SK-N-SH (cell line): ENCODE measurements at regions not wholly inside any gene's neighbourhood (a gene's known extent, or its start where the extent isn't known, plus 50 kb on each side); places are given as distances from the start of the nearest gene placed in this dataset.

Experiments used
- CTCF ChIA-PET: fragments of 300-600, 350-600 bp; formaldehyde crosslinking; extraction: SDS; loops from one replicate; lab custom pipeline; 2021; lab: Yijun Ruan, JAX
- POLR2A ChIA-PET: fragments of 350-600 bp; sonication (Branson Sonifier 250); formaldehyde crosslinking; extraction: SDS; loops from one replicate; lab custom pipeline; 2020; ENCODE audit warnings: antibody characterized with exemption, inconsistent platforms; lab: Yijun Ruan, JAX
- DNase-seq: peaks from one replicate; pipeline ENCODE4 v3.0.0; 2012
- H2AFZ ChIP-seq: fragments of 200-600 bp; sonication (generic); 2 replicates; pipeline ENCODE4 v1.8.1; 2016; ENCODE audit warnings: antibody characterized with exemption, mild to moderate bottlenecking, low read depth
- H3F3A ChIP-seq: fragments of 200-600 bp; sonication (generic); replicated peaks from 2 replicates; pipeline ENCODE3; 2016; ENCODE audit warnings: antibody characterized with exemption, mild to moderate bottlenecking; ENCODE audit not compliant: insufficient read depth
- H3K27ac ChIP-seq, 2 experiments: fragments of 200-500 bp in 1 of 2; fragments of 200-600 bp in 1 of 2; sonication (Bioruptor generic) in 1 of 2; sonication (generic), shearing (Covaris generic) in 1 of 2; 2 replicates each; pipeline versions ENCODE4 v1.5.1 to v1.6.1; 2014 to 2016; ENCODE audit warnings: low read depth in 2 of 2, inconsistent platforms in 1 of 2, low read length in 1 of 2, mild to moderate bottlenecking in 1 of 2, mixed read lengths in 1 of 2
- H3K27me3 ChIP-seq: fragments of 200-600 bp; sonication (generic), shearing (Covaris generic); 2 replicates; pipeline ENCODE4 v1.6.1; 2016; ENCODE audit warnings: mixed run types; ENCODE audit not compliant: insufficient read depth
- H3K36me3 ChIP-seq, 2 experiments: fragments of 200-500 bp in 1 of 2; fragments of 200-600 bp in 1 of 2; sonication (Bioruptor generic) in 1 of 2; sonication (generic) in 1 of 2; replicated peaks in 1 of 2; 2 replicates each; pipeline versions ENCODE3 to v1.5.1; 2014 to 2016; ENCODE audit warnings: low read length in 1 of 2, mild to moderate bottlenecking in 1 of 2; ENCODE audit not compliant: insufficient read depth in 2 of 2, control insufficient read depth in 1 of 2
- H3K4me1 ChIP-seq, 2 experiments: fragments of 200-500 bp in 1 of 2; fragments of 200-600 bp in 1 of 2; sonication (Bioruptor generic) in 1 of 2; sonication (generic), shearing (Covaris generic) in 1 of 2; 2 replicates each; pipeline versions ENCODE4 v1.5.1 to v1.6.1; 2014 to 2016; ENCODE audit warnings: low read depth in 1 of 2, low read length in 1 of 2, mixed run types in 1 of 2; ENCODE audit not compliant: insufficient read depth in 2 of 2, control insufficient read depth in 1 of 2
- H3K4me2 ChIP-seq: fragments of 200-600 bp; sonication (generic), shearing (Covaris generic); 2 replicates; pipeline ENCODE4 v1.6.1; 2017; ENCODE audit warnings: mixed run types
- H3K4me3 ChIP-seq, 2 experiments: fragments of 200-500 bp in 1 of 2; fragments of 200-600 bp in 1 of 2; sonication (Bioruptor generic) in 1 of 2; sonication (generic), shearing (Covaris generic) in 1 of 2; 2 replicates each; pipeline versions ENCODE4 v1.5.1 to v1.8.1; 2014 to 2016; ENCODE audit warnings: low read depth in 2 of 2, inconsistent platforms in 1 of 2, low read length in 1 of 2, mild to moderate bottlenecking in 1 of 2, mixed read lengths in 1 of 2, moderate library complexity in 1 of 2
- H3K79me2 ChIP-seq: fragments of 200-600 bp; sonication (generic); 2 replicates; pipeline ENCODE4 v1.8.1; 2017; ENCODE audit warnings: mild to moderate bottlenecking; ENCODE audit not compliant: insufficient read depth
- H3K9ac ChIP-seq: fragments of 200-600 bp; sonication (generic); 2 replicates; pipeline ENCODE4 v1.6.1; 2017; ENCODE audit warnings: mixed run types
- H3K9me2 ChIP-seq: fragments of 200-600 bp; sonication (generic); 2 replicates; pipeline ENCODE4 v1.6.1; 2017; ENCODE audit warnings: mixed run types
- H3K9me3 ChIP-seq: fragments of 200-600 bp; sonication (generic); 2 replicates; pipeline ENCODE4 v1.6.1; 2017; ENCODE audit warnings: mixed run types, mild to moderate bottlenecking, moderate library complexity
- H4K20me1 ChIP-seq: fragments of 200-600 bp; sonication (generic); 2 replicates; pipeline ENCODE4 v1.6.1; 2017; ENCODE audit warnings: mild to moderate bottlenecking, mixed run types; ENCODE audit not compliant: insufficient read depth
- CHD2 ChIP-seq: fragments of 150-350 bp; IDR thresholded peaks from 2 replicates; pipeline ENCODE4 v1.6.1; 2018; ENCODE audit warnings: low read length; ENCODE audit not compliant: partially characterized antibody
- CTCF ChIP-seq: fragments of 200-600 bp; sonication (generic); IDR thresholded peaks from 2 replicates; pipeline ENCODE4 v1.6.1; 2017; ENCODE audit warnings: antibody characterized with exemption, mild to moderate bottlenecking, moderate library complexity
- FOXJ3 ChIP-seq: sonication (generic); formaldehyde crosslinking; IDR thresholded peaks from 2 replicates; pipeline ENCODE4 v1.5.1; 2020; ENCODE audit warnings: mild to moderate bottlenecking, missing genetic modification reagents
- MAX ChIP-seq: IDR thresholded peaks from 2 replicates; pipeline ENCODE4 v1.4.0; 2012; ENCODE audit warnings: low read depth
- MEF2A ChIP-seq: IDR thresholded peaks from 2 replicates; pipeline ENCODE4 v1.4.0; 2012; ENCODE audit warnings: low read depth, borderline replicate concordance
- NRF1 ChIP-seq: IDR thresholded peaks from 2 replicates; pipeline ENCODE4 v1.6.1; 2012; ENCODE audit warnings: low read depth, mild to moderate bottlenecking, low read length
- RAD21 ChIP-seq: IDR thresholded peaks from 2 replicates; pipeline ENCODE4 v1.6.1; 2012; ENCODE audit warnings: mild to moderate bottlenecking, low read length
- RXRA ChIP-seq: IDR thresholded peaks from 2 replicates; pipeline ENCODE4 v1.4.0; 2012; ENCODE audit warnings: low read depth, mild to moderate bottlenecking, borderline replicate concordance
- SIN3A ChIP-seq: IDR thresholded peaks from 2 replicates; pipeline ENCODE4 v1.6.1; 2012; ENCODE audit warnings: low read depth, mild to moderate bottlenecking, low read length, moderate library complexity, borderline replicate concordance
- TEAD4 ChIP-seq: IDR thresholded peaks from 2 replicates; pipeline ENCODE4 v1.4.0; 2012; ENCODE audit warnings: mild to moderate bottlenecking, borderline replicate concordance; ENCODE audit not compliant: insufficient read depth
- USF1 ChIP-seq: IDR thresholded peaks from 2 replicates; pipeline ENCODE4 v1.4.0; 2012; ENCODE audit warnings: low read depth, borderline replicate concordance
- WGBS: methylation state at CpG from one replicate; pipeline ENCODE4 v1.1.6; 2017; ENCODE audit warnings: low lambda C conversion rate; 5-methylcytosine and 5-hydroxymethylcytosine counted together

- TF ChIP-seq RXRA = no peak
- no peak for TF ChIP-seq USF1
- TF ChIP-seq MAX = no peak
- no peak for TF ChIP-seq TEAD4
- no peak for TF ChIP-seq MEF2A
- TF ChIP-seq RAD21 = no peak
- no peak for TF ChIP-seq CTCF
- no peak for TF ChIP-seq CHD2
Observed at GRCh38 chr2:37443082-37443481, 98.7 kb downstream of the QPCT start (continued).

GRCh38 chr2:37447446-37447845 is 103.0 kb downstream of the QPCT start:
- TF ChIP-seq CHD2 (no peak), NRF1 (no peak), SIN3A (no peak), FOXJ3 (CRISPR knock-in tag) (no peak), RAD21 (no peak), CTCF (no peak)
- TF ChIP-seq, all 33 proteins: peak for 0
- H4K20me1 ChIP-seq = no peaks in the 10 kb centered on the region
- H3K4me3 ChIP-seq = no peak overlapping the region
- no peaks in the 10 kb centered on the region for H3K9me2 ChIP-seq
- H3K4me2 ChIP-seq = no peak overlapping the region
- no peak overlapping the region for H3K9ac ChIP-seq
- no peak overlapping the region for H3K27ac ChIP-seq
- H2AFZ ChIP-seq = no peak overlapping the region
- peaks cover 4% of the 10 kb centered on the region for H3F3A ChIP-seq
- CTCF ChIA-PET = interaction anchor here (1.6 kb wide), 1 partner anchor 32 kb away, joined by 5 read pairs; no protein-coding TSS in a partner anchor
- WGBS = 72% methylated on average over 3 of the region's 3 CpGs
- DNase-seq = no peak
- POLR2A ChIA-PET = no interaction called here
- no peaks in the 10 kb centered on the region for H3K79me2 ChIP-seq
- no peaks in the 10 kb centered on the region for H3K9me3 ChIP-seq
- H3K36me3 ChIP-seq = no peaks in the 10 kb centered on the region
- no peaks in the 10 kb centered on the region for H3K27me3 ChIP-seq
- H3K4me1 ChIP-seq = peaks cover 0 to 2% of the 10 kb centered on the region in 2 experiments; a peak in 2 of 4 replicates
